ENCODE measurements at regions not wholly inside any gene's neighbourhood (a gene's known extent, or its start where the extent isn't known, plus 50 kb on each side); places are given as distances from the start of the nearest gene placed in this dataset.

- DNase-seq (ENCODE audit: low spot score) = no peak
Observed at GRCh38 chr22:48042621-48043395, 1280.4 kb downstream of the TBC1D22A start.

- no peak for DNase-seq (ENCODE audit: low spot score)
Observed at GRCh38 chr22:48039326-48039725, 1276.9 kb downstream of the TBC1D22A start.

- no peak for DNase-seq (ENCODE audit: low spot score)
Observed at GRCh38 chr22:48037618-48038017, 1275.2 kb downstream of the TBC1D22A start.

GRCh38 chr22:48035897-48036296 lies 1273.4 kb downstream of the TBC1D22A start:
- no peak for DNase-seq (ENCODE audit: low spot score)

DNA sequence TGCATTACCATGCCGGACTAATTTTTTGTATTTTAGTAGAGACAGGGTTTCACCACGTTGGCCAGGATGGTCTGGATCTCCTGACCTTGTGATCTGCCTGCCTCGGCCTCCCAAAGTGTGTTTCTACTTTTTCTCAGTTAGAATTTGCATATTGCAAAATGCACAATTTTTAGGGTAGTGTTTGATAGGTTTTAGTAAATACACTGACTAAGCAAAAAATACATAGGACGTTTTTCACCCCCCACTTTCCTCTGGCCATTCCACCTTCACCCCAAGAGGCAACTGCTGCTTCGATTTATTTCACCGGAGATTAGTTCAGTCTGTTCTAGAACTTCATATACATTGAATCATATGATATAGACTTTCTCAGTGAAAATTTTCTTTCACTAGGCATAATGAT lies 1269.1 kb downstream of the TBC1D22A start:
- no peak for DNase-seq (ENCODE audit: low spot score)

DNA sequence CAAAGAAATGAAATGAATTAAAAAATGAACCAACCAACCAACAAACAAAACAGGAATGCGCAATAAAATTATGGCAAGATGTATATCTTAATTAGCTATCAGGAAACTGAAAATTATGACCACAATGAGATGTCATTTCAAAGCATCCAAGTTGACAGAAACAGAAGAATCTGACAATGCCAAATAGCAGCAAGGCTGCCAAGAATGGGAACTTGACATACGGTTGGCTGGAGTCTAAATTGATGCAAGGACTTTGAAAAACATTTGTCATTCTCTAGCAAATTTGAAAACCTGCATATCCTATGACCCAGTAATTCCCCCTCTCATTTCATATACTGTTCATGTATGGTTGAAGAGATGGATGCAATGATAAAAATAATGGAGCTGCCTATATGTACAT lies 1262.6 kb downstream of the TBC1D22A start:
- no peak for DNase-seq (ENCODE audit: low spot score)

DNA sequence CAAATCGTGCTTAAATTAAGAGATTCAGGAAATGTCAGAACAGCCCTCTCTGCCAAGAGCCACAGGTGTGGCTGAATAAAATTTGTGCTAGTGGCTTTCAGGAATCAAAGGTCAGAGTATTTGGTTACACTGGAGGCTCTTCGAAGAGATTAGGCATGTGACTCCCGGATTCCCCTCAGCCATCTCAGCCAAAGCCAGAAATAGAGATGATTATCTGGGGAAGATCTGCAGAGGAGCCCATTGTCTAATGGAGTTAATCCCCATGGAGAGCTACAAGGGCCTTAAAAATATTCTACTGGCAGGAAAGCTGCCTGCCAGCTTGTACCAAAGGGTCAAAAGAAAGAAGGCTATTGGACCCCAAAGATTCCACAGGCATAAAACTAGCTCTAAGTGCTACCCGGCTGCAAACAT lies 1259.5 kb downstream of the TBC1D22A start:
- no peak for DNase-seq (ENCODE audit: low spot score)

- DNase-seq (ENCODE audit: low spot score) = no peak
Observed at GRCh38 chr22:48018346-48018745, 1255.9 kb downstream of the TBC1D22A start.

GRCh38 chr22:48015701-48016100 lies 1253.3 kb downstream of the TBC1D22A start:
- DNase-seq (ENCODE audit: low spot score) = no peak

- DNase-seq (ENCODE audit: low spot score) = no peak
Observed at GRCh38 chr22:48004936-48005335, 1242.5 kb downstream of the TBC1D22A start.

GRCh38 chr22:48004038-48004437 lies 1241.6 kb downstream of the TBC1D22A start:
- DNase-seq (ENCODE audit: low spot score) = no peak

GRCh38 chr22:48001101-48001500 lies 1238.7 kb downstream of the TBC1D22A start:
- no peak for DNase-seq (ENCODE audit: low spot score)

GRCh38 chr22:47997612-47998011 lies 1235.2 kb downstream of the TBC1D22A start:
- no peak for DNase-seq (ENCODE audit: low spot score)

DNA sequence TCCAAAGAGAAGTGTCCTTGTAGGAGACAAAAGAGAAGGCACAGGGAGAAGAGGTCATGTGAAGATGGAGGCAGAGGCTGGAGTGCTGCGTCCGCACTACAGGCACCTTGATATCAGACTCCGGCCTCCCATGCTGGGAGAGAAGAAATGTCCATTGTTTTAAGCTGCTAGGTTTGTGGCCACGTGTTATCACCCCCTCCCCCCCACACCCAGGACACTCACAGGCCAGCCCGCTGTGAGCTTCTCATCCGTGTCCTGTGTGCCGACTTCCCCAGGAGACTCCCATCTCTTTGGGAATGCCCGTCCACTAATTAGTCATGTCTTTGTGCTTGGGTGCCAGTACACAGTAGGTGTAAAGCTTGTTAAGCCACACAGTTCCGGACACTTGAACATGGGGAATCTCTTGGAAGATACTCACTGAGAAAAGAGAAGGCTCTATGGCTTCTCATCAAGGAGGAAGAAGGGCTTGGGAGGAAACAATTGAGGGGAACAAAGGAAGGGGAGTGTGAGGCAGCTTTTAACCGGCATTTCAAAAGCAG lies 1234.7 kb downstream of the TBC1D22A start:
- DNase-seq (ENCODE audit: low spot score) = no peak

DNA sequence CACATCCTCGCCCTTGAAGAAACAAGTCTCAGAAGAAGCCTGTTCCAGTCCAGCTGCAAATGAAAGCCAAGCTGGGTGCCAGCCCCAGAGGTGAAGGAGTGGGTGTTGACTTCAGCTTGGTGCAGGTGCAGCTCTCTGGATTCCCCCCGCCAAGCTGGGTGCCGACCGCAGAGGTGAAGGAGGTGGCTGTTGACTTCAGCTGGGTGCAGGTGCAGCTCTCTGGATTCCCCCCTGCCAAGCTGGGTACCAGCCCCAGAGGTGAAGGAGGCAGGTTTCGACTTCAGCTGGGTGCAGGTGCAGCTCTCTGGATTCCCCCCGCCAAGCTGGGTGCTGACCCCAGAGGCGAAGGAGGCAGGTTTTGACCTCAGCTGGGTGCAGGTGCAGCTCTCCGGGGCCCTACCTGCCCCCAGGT lies 1234.0 kb downstream of the TBC1D22A start:
- no peak for DNase-seq (ENCODE audit: low spot score)

DNA sequence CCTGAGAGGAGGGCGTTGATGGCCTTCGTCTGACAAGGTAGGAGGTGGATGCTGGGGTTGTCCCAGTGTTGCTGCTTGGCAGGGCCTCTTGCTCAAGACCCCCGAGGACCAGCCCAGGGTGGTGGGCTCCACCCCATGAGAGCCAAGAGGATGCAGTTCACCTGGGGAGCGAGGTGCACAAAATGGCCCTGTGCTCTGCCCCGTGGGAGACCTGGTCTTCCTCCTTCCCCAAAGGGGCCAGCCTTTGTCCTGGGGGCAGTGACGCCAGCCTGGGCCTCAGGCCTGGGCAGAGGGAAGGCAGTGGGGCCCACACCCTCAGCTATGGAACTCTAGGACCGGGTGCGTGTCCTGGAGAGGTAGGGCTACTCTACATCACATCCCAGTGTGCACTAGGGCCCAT lies 1233.3 kb downstream of the TBC1D22A start:
- no peak for DNase-seq (ENCODE audit: low spot score)

- DNase-seq (ENCODE audit: low spot score) = no peak
Observed at GRCh38 chr22:47995264-47995627, 1232.8 kb downstream of the TBC1D22A start.

GRCh38 chr22:47994601-47995263 lies 1232.3 kb downstream of the TBC1D22A start:
- no peak for DNase-seq (ENCODE audit: low spot score)

GRCh38 chr22:47994045-47994444 lies 1231.6 kb downstream of the TBC1D22A start:
- DNase-seq (ENCODE audit: low spot score) = no peak

- DNase-seq (ENCODE audit: low spot score) = no peak
Observed at GRCh38 chr22:47990481-47990880, 1228.0 kb downstream of the TBC1D22A start.

DNA sequence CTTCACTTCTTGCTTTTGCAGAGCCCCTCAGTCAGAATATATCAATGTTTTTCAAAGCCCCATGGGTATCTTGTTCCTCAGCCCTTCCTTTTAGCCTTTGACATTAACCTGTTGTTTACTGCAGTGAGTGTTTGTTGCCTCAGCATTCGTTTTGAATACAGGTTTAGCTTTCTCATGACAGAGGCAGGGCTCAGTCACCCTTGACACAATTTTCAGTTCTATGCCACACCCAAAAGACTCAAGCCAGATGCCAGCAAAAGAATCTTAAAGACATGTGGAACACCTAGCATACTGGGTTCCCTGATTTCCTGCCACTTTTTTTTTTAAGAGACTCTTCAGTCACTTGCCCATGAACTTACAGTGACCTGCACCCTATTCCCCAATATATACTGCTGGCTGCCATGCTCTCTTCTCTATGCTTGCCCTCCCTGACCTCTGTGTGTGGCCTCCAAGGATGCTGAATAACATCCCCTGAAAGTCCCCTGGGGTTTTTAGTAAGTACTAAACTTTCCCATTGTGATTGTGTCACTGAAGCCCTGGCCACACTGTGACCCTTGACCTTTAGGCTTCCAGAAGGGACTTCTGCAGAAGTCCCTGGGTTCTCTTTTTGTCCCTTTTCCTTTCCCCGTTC lies 1225.5 kb downstream of the TBC1D22A start:
- no peak for DNase-seq (ENCODE audit: low spot score)

DNA sequence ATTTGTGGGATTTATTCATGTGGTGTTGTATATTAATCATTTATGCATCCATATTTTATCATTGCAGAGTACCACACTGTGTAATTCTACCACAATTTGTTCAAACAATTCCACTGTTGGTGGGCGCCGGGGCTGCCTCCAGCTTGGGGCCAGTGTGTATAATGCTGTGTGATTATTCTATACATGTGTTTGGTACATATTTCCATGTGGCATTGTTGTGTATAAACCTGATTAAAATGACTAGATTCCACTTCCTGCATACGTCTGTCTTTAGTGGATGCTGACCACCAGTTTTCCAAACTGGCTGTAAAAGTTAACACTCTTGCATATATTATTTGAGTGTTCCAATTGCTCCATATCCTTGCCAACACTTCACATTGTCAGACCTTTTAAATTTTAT lies 1213.8 kb downstream of the TBC1D22A start:
- no peak for DNase-seq (ENCODE audit: low spot score)

GRCh38 chr22:47967831-47968230 lies 1205.4 kb downstream of the TBC1D22A start:
- DNase-seq (ENCODE audit: low spot score) = no peak

Measured in H4 (cell line).